GM19452 (cell line): ENCODE measurements at regions not wholly inside any gene's neighbourhood (a gene's known extent, or its start where the extent isn't known, plus 50 kb on each side); places are given as distances from the start of the nearest gene placed in this dataset.
"Not testable (repeated sequence)": the region's sequence is repeated elsewhere in the genome, so short reads cannot be mapped to it uniquely, and the experiment has no call there.

Source experiments
- ATAC-seq: cut with Tn5 transposase; IDR thresholded peaks from one replicate; pipeline ENCODE4 v1.9.1; 2021; ENCODE audit not compliant: unreplicated experiment

GRCh38 chr2:226180281-226180884 lies 619.2 kb downstream of the IRS1 start:
- no peak for ATAC-seq

- ATAC-seq, result no peak
These were observed 620.6 kb downstream of the IRS1 start for GRCh38 chr2:226179010-226179409.

- no peak for ATAC-seq
These were observed 623.2 kb downstream of the IRS1 start for GRCh38 chr2:226176283-226176984.

- no peak for ATAC-seq
These were observed 625.2 kb downstream of the IRS1 start for GRCh38 chr2:226174390-226174789.

- no peak for ATAC-seq
These were observed 626.7 kb downstream of the IRS1 start for GRCh38 chr2:226172939-226173338.

- ATAC-seq, result no peak
These were observed 627.3 kb downstream of the IRS1 start for GRCh38 chr2:226172309-226172708.

- no peak for ATAC-seq
These were observed 629.7 kb downstream of the IRS1 start for GRCh38 chr2:226169751-226170581.

GRCh38 chr2:226168496-226169160 lies 631.0 kb downstream of the IRS1 start:
- no peak for ATAC-seq

- ATAC-seq, result no peak
These were observed 635.1 kb downstream of the IRS1 start for GRCh38 chr2:226164512-226164911.

- not testable (repeated sequence) for ATAC-seq
These were observed 639.0 kb downstream of the IRS1 start for GRCh38 chr2:226160617-226161016.

GRCh38 chr2:226159875-226160479 lies 639.6 kb downstream of the IRS1 start:
- no peak for ATAC-seq

GRCh38 chr2:226158940-226159339 lies 640.7 kb downstream of the IRS1 start:
- ATAC-seq, result no peak

GRCh38 chr2:226158229-226158628 lies 641.4 kb downstream of the IRS1 start:
- no peak for ATAC-seq

- ATAC-seq, result no peak
These were observed 644.3 kb downstream of the IRS1 start for GRCh38 chr2:226155093-226155875.

GRCh38 chr2:226154610-226155009 lies 645.0 kb downstream of the IRS1 start:
- no peak for ATAC-seq

GRCh38 chr2:226153553-226153952 lies 646.1 kb downstream of the IRS1 start:
- ATAC-seq, result no peak

- no peak for ATAC-seq
These were observed 648.5 kb downstream of the IRS1 start for GRCh38 chr2:226151157-226151556.

- no peak for ATAC-seq
These were observed 656.5 kb downstream of the IRS1 start for GRCh38 chr2:226143091-226143490.

GRCh38 chr2:226142463-226142862 lies 657.2 kb downstream of the IRS1 start:
- ATAC-seq, result no peak

GRCh38 chr2:226140594-226140993 lies 659.0 kb downstream of the IRS1 start:
- no peak for ATAC-seq
